OCI-LY7 (cell line): ENCODE measurements at regions not wholly inside any gene's neighbourhood (a gene's known extent, or its start where the extent isn't known, plus 50 kb on each side); places are given as distances from the start of the nearest gene placed in this dataset.

Experiments
- EZH2phosphoT487 ChIP-seq: fragments of 200-600 bp; sonication (generic); IDR thresholded peaks from 2 replicates; pipeline ENCODE4 v1.6.1; 2018; ENCODE audit warnings: low read depth, borderline replicate concordance, mild to moderate bottlenecking, mixed run types, antibody characterized with exemption, low read length, moderate library complexity, mixed read lengths
- TF ChIP-seq, protein P1 (sequence below): fragments of 200-600 bp; sonication (generic); conservative IDR thresholded peaks from 2 replicates; pipeline ENCODE4 v1.5.1; 2014; ENCODE audit warnings: mild to moderate bottlenecking, antibody characterized with exemption, low read length, moderate library complexity, mixed read lengths

DNA sequence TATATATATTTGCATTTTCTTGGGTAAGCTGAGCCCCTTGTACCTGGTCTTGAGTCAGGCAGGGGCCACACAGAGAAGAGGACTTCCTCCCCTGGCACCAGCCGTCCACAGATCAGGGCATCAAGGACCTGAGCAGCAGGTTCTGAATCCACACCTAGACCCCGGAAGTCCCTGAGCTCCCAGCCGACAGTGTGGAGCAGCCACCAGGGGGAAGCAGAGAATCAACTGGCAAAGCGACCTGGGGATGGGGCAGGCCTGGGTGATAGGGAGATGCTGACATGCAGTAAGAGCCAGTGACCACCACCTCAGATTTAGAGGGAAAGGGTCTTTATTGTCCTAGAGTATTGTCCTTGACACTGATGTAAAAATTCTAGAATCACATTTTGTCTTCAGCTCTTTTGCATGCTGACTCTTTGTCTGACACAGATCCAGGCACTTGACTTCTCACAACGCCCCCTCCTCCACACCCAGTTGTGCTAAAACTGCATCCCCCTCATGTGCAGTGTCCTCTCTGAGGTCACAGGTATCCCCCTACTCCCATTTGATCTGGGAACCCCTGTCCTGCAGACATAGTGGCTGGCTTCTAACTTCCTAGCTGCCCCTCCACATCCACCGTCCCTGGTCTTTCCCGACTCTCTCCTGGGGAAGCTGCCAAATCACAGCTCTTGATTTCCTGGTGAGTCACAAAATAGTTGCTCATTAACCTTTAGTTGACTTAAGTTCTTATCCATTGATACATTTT is 109.3 kb downstream of the GGTLC2 start:
- TF ChIP-seq, protein P1, sequence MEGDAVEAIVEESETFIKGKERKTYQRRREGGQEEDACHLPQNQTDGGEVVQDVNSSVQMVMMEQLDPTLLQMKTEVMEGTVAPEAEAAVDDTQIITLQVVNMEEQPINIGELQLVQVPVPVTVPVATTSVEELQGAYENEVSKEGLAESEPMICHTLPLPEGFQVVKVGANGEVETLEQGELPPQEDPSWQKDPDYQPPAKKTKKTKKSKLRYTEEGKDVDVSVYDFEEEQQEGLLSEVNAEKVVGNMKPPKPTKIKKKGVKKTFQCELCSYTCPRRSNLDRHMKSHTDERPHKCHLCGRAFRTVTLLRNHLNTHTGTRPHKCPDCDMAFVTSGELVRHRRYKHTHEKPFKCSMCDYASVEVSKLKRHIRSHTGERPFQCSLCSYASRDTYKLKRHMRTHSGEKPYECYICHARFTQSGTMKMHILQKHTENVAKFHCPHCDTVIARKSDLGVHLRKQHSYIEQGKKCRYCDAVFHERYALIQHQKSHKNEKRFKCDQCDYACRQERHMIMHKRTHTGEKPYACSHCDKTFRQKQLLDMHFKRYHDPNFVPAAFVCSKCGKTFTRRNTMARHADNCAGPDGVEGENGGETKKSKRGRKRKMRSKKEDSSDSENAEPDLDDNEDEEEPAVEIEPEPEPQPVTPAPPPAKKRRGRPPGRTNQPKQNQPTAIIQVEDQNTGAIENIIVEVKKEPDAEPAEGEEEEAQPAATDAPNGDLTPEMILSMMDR: peak; percentile 93
- TF ChIP-seq EZH2phosphoT487: no peak
